Endothelial cell of umbilical vein (primary cell): ENCODE measurements at regions not wholly inside any gene's neighbourhood (a gene's known extent, or its start where the extent isn't known, plus 50 kb on each side); places are given as distances from the start of the nearest gene placed in this dataset.

Experiments
- BruUV-seq: library from RNA; stranded (reverse); fragments of 400-500 nt; replicated peaks from 2 replicates; lab custom pipeline; 2021; lab: Mats Ljungman, UMichigan
- CTCF ChIA-PET: fragments of 300-600, 350-600 bp; sonication (Branson Sonifier 250); formaldehyde crosslinking; loops from one replicate; lab custom pipeline; 2021; ENCODE audit warnings: antibody characterized with exemption, inconsistent platforms; lab: Charles Lee
- POLR2A ChIA-PET: fragments of 300-600, 350-600 bp; sonication (Branson Sonifier 250); formaldehyde crosslinking; loops from one replicate; lab custom pipeline; 2021; ENCODE audit warnings: antibody characterized with exemption, inconsistent platforms; lab: Charles Lee
- DNase-seq: peaks from one replicate; pipeline ENCODE4 v3.0.0-alpha.2; 2011; ENCODE audit warnings: low read depth, low spot score
- FAIRE-seq: peaks from 2 replicates; lab custom pipeline; 2011; peaks lifted over from hg19 to GRCh38; lab: Jason Lieb, UNC
- H2AFZ ChIP-seq: 2 replicates; pipeline ENCODE4 v1.6.0; 2012; ENCODE audit warnings: low read depth, low read length, control low read depth, inconsistent platforms
- H3K27ac ChIP-seq: 2 replicates; pipeline ENCODE4 v1.5.1; 2011; ENCODE audit warnings: low read depth, mild to moderate bottlenecking, control low read depth, low read length, moderate library complexity; ENCODE audit not compliant: insufficient read depth
- H3K27me3 ChIP-seq, 2 experiments: 2 replicates each; pipeline versions ENCODE4 v1.6.0 to v1.6.1; 2011; ENCODE audit warnings: low read length in 2 of 2, mixed read lengths in 1 of 2; ENCODE audit not compliant: control insufficient read depth in 2 of 2, insufficient read depth in 2 of 2
- H3K36me3 ChIP-seq, 2 experiments: 2 replicates in 1 of 2; 3 replicates in 1 of 2; pipeline ENCODE4 v1.5.1; 2011; ENCODE audit warnings: low read length in 2 of 2, mild to moderate bottlenecking in 1 of 2, moderate library complexity in 1 of 2; ENCODE audit not compliant: control insufficient read depth in 2 of 2, insufficient read depth in 2 of 2; ENCODE audit errors: extremely low read depth in 1 of 2
- H3K4me1 ChIP-seq: 3 replicates; pipeline ENCODE4 v1.5.1; 2011; ENCODE audit warnings: mild to moderate bottlenecking, low read length; ENCODE audit not compliant: control insufficient read depth, insufficient read depth; ENCODE audit errors: extremely low read depth
- H3K4me2 ChIP-seq: 2 replicates; pipeline ENCODE4 v1.6.1; 2011; ENCODE audit warnings: low read length, control low read depth, mixed read lengths; ENCODE audit not compliant: insufficient read depth
- H3K4me3 ChIP-seq, 3 experiments: fragments of 200-600 bp in 1 of 3; sonication (generic), shearing (Covaris generic) in 1 of 3; replicated peaks in 1 of 3; 2 replicates each; pipeline ENCODE4 v1.5.1; 2011 to 2016; ENCODE audit warnings: control low read depth in 3 of 3, low read length in 3 of 3, mild to moderate bottlenecking in 2 of 3, inconsistent platforms in 1 of 3, low read depth in 1 of 3, moderate library complexity in 1 of 3; ENCODE audit not compliant: insufficient read depth in 1 of 3
- H3K79me2 ChIP-seq: 2 replicates; pipeline ENCODE4 v1.6.0; 2012; ENCODE audit warnings: low read length, inconsistent platforms; ENCODE audit not compliant: control insufficient read depth, insufficient read depth
- H3K9ac ChIP-seq: replicated peaks from 2 replicates; pipeline ENCODE3; 2011; ENCODE audit warnings: low read length, control low read depth; ENCODE audit not compliant: insufficient read depth; ENCODE audit errors: extremely low read depth
- H3K9me1 ChIP-seq: replicated peaks from 3 replicates; pipeline ENCODE4 v1.6.0; 2011; ENCODE audit warnings: mild to moderate bottlenecking, low read length; ENCODE audit not compliant: control insufficient read depth, insufficient read depth; ENCODE audit errors: extremely low read depth
- H3K9me3 ChIP-seq: replicated peaks from 2 replicates; pipeline ENCODE4 v1.5.1; 2012; ENCODE audit warnings: low read length, inconsistent platforms; ENCODE audit not compliant: control insufficient read depth, insufficient read depth
- H4K20me1 ChIP-seq: replicated peaks from 2 replicates; pipeline ENCODE3; 2011; ENCODE audit warnings: mild to moderate bottlenecking, low read length; ENCODE audit not compliant: control insufficient read depth, insufficient read depth; ENCODE audit errors: extremely low read depth
- EZH2 ChIP-seq: IDR thresholded peaks from 2 replicates; pipeline ENCODE4 v1.6.1; 2012; ENCODE audit warnings: borderline replicate concordance, low read depth, mild to moderate bottlenecking, moderate library complexity, low read length, inconsistent platforms; ENCODE audit not compliant: severe bottlenecking
- FOS ChIP-seq: IDR thresholded peaks from 2 replicates; pipeline ENCODE4 v1.6.1; 2011; ENCODE audit warnings: mild to moderate bottlenecking, low read length, moderate library complexity, borderline replicate concordance; ENCODE audit not compliant: insufficient read depth
- GATA2 ChIP-seq: IDR thresholded peaks from 2 replicates; pipeline ENCODE4 v1.7.0; 2011; ENCODE audit warnings: low read depth, mild to moderate bottlenecking, moderate library complexity, mixed read lengths, low read length; ENCODE audit not compliant: insufficient read length, insufficient read depth
- JUN ChIP-seq: IDR thresholded peaks from 2 replicates; pipeline ENCODE4 v1.6.1; 2011; ENCODE audit warnings: borderline replicate concordance, low read depth; ENCODE audit not compliant: insufficient read length, insufficient read depth
- MAX ChIP-seq: IDR thresholded peaks from 2 replicates; pipeline ENCODE4 v1.6.1; 2011; ENCODE audit not compliant: insufficient read depth, insufficient read length
- MYC ChIP-seq: IDR thresholded peaks from one replicate; pipeline ENCODE4 v1.6.1; 2011; ENCODE audit warnings: mild to moderate bottlenecking, low read depth, low read length
- POLR2A ChIP-seq: IDR thresholded peaks from 2 replicates; pipeline ENCODE4 v1.6.1; 2012; ENCODE audit warnings: low read depth, mild to moderate bottlenecking, control low read depth, low read length
- POLR2AphosphoS5 ChIP-seq: IDR thresholded peaks from 2 replicates; pipeline ENCODE4 v1.6.1; 2012; ENCODE audit warnings: low read depth, mild to moderate bottlenecking, control low read depth, low read length, moderate library complexity; ENCODE audit not compliant: insufficient read depth
- dilution Hi-C: fragments of 300-500 bp; cut with MboI; formaldehyde crosslinking; loops from one replicate; pipeline ENCODE4 v1.15.0; 2019; ENCODE audit warnings: low sequenced_read_pairs; ENCODE audit not compliant: extremely low pct_ligation_motif_present
- intact Hi-C: fragments of 100-400 bp; cut with micrococcal nuclease; formaldehyde crosslinking; loops from one replicate; pipeline ENCODE4 v1.10.0; 2022
- TF ChIP-seq, protein P1 (sequence below), 2 donors: IDR thresholded peaks; 1 replicate in 1 of 2; 2 replicates in 1 of 2; pipeline ENCODE4 v1.5.1; 2011; ENCODE audit warnings: low read length in 2 of 2, mild to moderate bottlenecking in 2 of 2, moderate library complexity in 2 of 2, control low read depth in 1 of 2, inconsistent platforms in 1 of 2, low read depth in 1 of 2; ENCODE audit not compliant: insufficient read depth in 1 of 2; ENCODE audit errors: extremely low read depth in 1 of 2

GRCh38 chr2:137862651-137863050, 101.6 kb upstream of the HNMT start:
- Histone ChIP-seq H3K9me3 (no peaks in the 10 kb centered on the region), H3K9ac (no peak overlapping the region), H3K4me1 (no peaks in the 10 kb centered on the region), H3K36me3 (no peaks in the 10 kb centered on the region), H3K9me1 (no peaks in the 10 kb centered on the region), H3K4me3 (no peak overlapping the region), H3K27me3 (no peaks in the 10 kb centered on the region), H3K4me2 (no peak overlapping the region), H3K79me2 (no peaks in the 10 kb centered on the region), H2AFZ (no peak overlapping the region), H3K27ac (no peak overlapping the region), H4K20me1 (no peaks in the 10 kb centered on the region)
- POLR2A ChIA-PET = no interaction called here
- dilution Hi-C loops (no loop called here), intact Hi-C loops (no loop called here)
- FAIRE-seq (no peak), DNase-seq (no peak)
- CTCF ChIA-PET = interaction anchor here (1.0 to 2.5 kb wide), 3 partner anchors 24 to 965 kb away, joined by 3 to 6 read pairs (median 3); no protein-coding TSS in a partner anchor
- TF ChIP-seq, protein P1, sequence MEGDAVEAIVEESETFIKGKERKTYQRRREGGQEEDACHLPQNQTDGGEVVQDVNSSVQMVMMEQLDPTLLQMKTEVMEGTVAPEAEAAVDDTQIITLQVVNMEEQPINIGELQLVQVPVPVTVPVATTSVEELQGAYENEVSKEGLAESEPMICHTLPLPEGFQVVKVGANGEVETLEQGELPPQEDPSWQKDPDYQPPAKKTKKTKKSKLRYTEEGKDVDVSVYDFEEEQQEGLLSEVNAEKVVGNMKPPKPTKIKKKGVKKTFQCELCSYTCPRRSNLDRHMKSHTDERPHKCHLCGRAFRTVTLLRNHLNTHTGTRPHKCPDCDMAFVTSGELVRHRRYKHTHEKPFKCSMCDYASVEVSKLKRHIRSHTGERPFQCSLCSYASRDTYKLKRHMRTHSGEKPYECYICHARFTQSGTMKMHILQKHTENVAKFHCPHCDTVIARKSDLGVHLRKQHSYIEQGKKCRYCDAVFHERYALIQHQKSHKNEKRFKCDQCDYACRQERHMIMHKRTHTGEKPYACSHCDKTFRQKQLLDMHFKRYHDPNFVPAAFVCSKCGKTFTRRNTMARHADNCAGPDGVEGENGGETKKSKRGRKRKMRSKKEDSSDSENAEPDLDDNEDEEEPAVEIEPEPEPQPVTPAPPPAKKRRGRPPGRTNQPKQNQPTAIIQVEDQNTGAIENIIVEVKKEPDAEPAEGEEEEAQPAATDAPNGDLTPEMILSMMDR (IDR thresholded peaks at IDR 0.05; ENCODE audit: extremely low read depth in 1 of 2, insufficient read depth in 1 of 2, low read depth in 1 of 2, low read length in 2 of 2) = no peak
- TF ChIP-seq EZH2 (no peak), GATA2 (no peak), MYC (no peak), JUN (no peak), FOS (no peak), POLR2A (no peak), MAX (no peak), POLR2AphosphoS5 (no peak)
- no TSS peak for BruUV-seq
